A549 (cell line): ENCODE measurements at regions not wholly inside any gene's neighbourhood (a gene's known extent, or its start where the extent isn't known, plus 50 kb on each side); places are given as distances from the start of the nearest gene placed in this dataset.

Source experiments
- CHD4 ChIP-seq: fragments of 200-600 bp; sonication (generic); IDR thresholded peaks from 2 replicates; pipeline ENCODE4 v1.6.1; 2016; ENCODE audit warnings: antibody characterized with exemption, mild to moderate bottlenecking, borderline replicate concordance
- CTCF ChIP-seq: fragments of >200 bp; sonication (Bioruptor Twin); formaldehyde crosslinking; IDR thresholded peaks from 3 replicates; pipeline ENCODE4 v1.5.1; 2016
- HDAC2 ChIP-seq: fragments of 200-600 bp; sonication (generic); IDR thresholded peaks from 2 replicates; pipeline ENCODE4 v1.6.1; 2016
- JUNB ChIP-seq: fragments of >200 bp; sonication (Bioruptor Twin); formaldehyde crosslinking; IDR thresholded peaks from 2 replicates; pipeline ENCODE4 v1.6.1; 2016
- RAD21 ChIP-seq, 2 experiments: fragments of >200 bp in 1 of 2; sonication (Bioruptor Twin) in 1 of 2; formaldehyde crosslinking in 1 of 2; IDR thresholded peaks in 1 of 2; conservative IDR thresholded peaks in 1 of 2; 2 replicates in 1 of 2; 3 replicates in 1 of 2; pipeline ENCODE4 v1.6.1; 2012 to 2018; ENCODE audit warnings: inconsistent platforms in 1 of 2
- RCOR1 ChIP-seq: fragments of 150-350 bp; IDR thresholded peaks from 2 replicates; pipeline ENCODE4 v1.6.1; 2014; ENCODE audit warnings: antibody characterized with exemption, low read length, low read depth

DNA sequence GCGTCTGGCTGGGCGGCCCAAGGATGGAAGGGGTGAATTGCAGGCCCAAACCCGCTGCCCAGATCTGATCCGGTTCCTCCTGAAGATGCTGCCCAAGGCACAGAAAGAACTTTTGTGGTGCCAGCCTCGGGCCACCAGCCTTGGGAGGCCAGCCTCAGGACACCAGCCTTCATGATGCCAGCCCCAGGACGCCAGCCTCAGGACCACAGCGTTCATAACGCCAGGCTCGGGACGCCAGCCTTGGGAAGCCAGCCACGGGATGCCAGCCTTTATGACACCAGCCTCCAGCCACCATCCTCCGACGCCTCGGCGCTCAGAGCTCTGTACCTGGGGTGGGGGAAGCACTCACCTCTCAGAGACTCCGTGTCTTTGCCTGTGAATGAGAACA, 107.8 kb downstream of the ADRA2C start:
- no peak for TF ChIP-seq CHD4
- no peak for TF ChIP-seq CTCF
- no peak for TF ChIP-seq RCOR1
- no peak for TF ChIP-seq RAD21 (conservative IDR thresholded peaks at IDR 0.05 in 1 of 2, IDR thresholded peaks at IDR 0.05 in 1 of 2)
- TF ChIP-seq JUNB, result no peak
- no peak for TF ChIP-seq HDAC2
